Activated naive CD4-positive, alpha-beta T cell treated with anti-CD3 and anti-CD28 coated beads for 36 hours (primary cell): ENCODE measurements at regions not wholly inside any gene's neighbourhood (a gene's known extent, or its start where the extent isn't known, plus 50 kb on each side); places are given as distances from the start of the nearest gene placed in this dataset.
"Not testable (repeated sequence)": the region's sequence is repeated elsewhere in the genome, so short reads cannot be mapped to it uniquely, and the experiment has no call there.

Experiments used
- CTCF ChIA-PET: fragments of 350-600 bp; sonication (Branson Sonifier 250); formaldehyde crosslinking; loops from one replicate; lab custom pipeline; 2021; ENCODE audit warnings: antibody characterized with exemption; lab: Charles Lee
- DNase-seq: peaks from one replicate; pipeline ENCODE4 v3.0.0-alpha.2; 2020
- H3K27ac Mint-ChIP-seq: one replicate; pipeline ENCODE4 v1.8.0; 2021; ENCODE audit warnings: mild to moderate bottlenecking, mixed read lengths
- H3K27me3 Mint-ChIP-seq: one replicate; pipeline ENCODE4 v1.8.0; 2021; ENCODE audit warnings: low read depth, mixed read lengths
- H3K36me3 Mint-ChIP-seq: one replicate; pipeline ENCODE4 v1.8.0; 2021; ENCODE audit warnings: low read depth, mixed read lengths
- H3K4me1 Mint-ChIP-seq: one replicate; pipeline ENCODE4 v1.8.0; 2021; ENCODE audit warnings: low read depth, mixed read lengths
- H3K4me3 Mint-ChIP-seq: one replicate; pipeline ENCODE4 v1.8.0; 2021; ENCODE audit warnings: mild to moderate bottlenecking, moderate library complexity, mixed read lengths
- H3K9me3 Mint-ChIP-seq: one replicate; pipeline ENCODE4 v1.8.0; 2021; ENCODE audit warnings: mixed read lengths
- intact Hi-C: fragments of 100-400 bp; cut with micrococcal nuclease; formaldehyde crosslinking; loops from one replicate; pipeline ENCODE4 v1.15.1; 2023

GRCh38 chr22:22167791-22168189 is 76.8 kb upstream of the VPREB1 start:
- intact Hi-C loops, result no loop called here
- H3K36me3 Mint-ChIP-seq, result no peaks in the 10 kb centered on the region
- H3K4me1 Mint-ChIP-seq, result peaks cover 17% of the 10 kb centered on the region
- H3K4me3 Mint-ChIP-seq, result no peak overlapping the region
- no peaks in the 10 kb centered on the region for H3K27me3 Mint-ChIP-seq
- CTCF ChIA-PET, result interaction anchor here (1.3 to 1.5 kb wide), 3 partner anchors 31 to 68 kb away, joined by 3 to 4 read pairs (median 3); no protein-coding TSS in a partner anchor
- no peak overlapping the region for H3K27ac Mint-ChIP-seq
- DNase-seq, result no peak
- H3K9me3 Mint-ChIP-seq, result no peaks in the 10 kb centered on the region

GRCh38 chr22:22166941-22167713 is 77.5 kb upstream of the VPREB1 start:
- no peak overlapping the region for H3K27ac Mint-ChIP-seq
- H3K4me3 Mint-ChIP-seq, result no peak overlapping the region
- intact Hi-C loops, result no loop called here
- no peak for DNase-seq
- H3K9me3 Mint-ChIP-seq, result no peaks in the 10 kb centered on the region
- CTCF ChIA-PET, result interaction anchor here (1.3 to 1.5 kb wide), 3 partner anchors 31 to 69 kb away, joined by 3 to 4 read pairs (median 3); no protein-coding TSS in a partner anchor
- H3K4me1 Mint-ChIP-seq, result peaks cover 17% of the 10 kb centered on the region
- no peaks in the 10 kb centered on the region for H3K27me3 Mint-ChIP-seq
- no peaks in the 10 kb centered on the region for H3K36me3 Mint-ChIP-seq

GRCh38 chr22:22165936-22166710 is 78.5 kb upstream of the VPREB1 start:
- Mint-ChIP-seq H3K36me3 (no peaks in the 10 kb centered on the region), H3K4me1 (peaks cover 17% of the 10 kb centered on the region), H3K27ac (no peak overlapping the region), H3K27me3 (no peaks in the 10 kb centered on the region), H3K9me3 (no peaks in the 10 kb centered on the region), H3K4me3 (no peak overlapping the region)
- CTCF ChIA-PET, result interaction anchor here (0.7 to 1.3 kb wide), 2 partner anchors 20 to 30 kb away, joined by 3 read pairs; no protein-coding TSS in a partner anchor
- intact Hi-C loops, result no loop called here
- no peak for DNase-seq

- Mint-ChIP-seq H3K4me3 (no peak overlapping the region), H3K9me3 (no peaks in the 10 kb centered on the region), H3K27ac (no peak overlapping the region), H3K27me3 (no peaks in the 10 kb centered on the region), H3K4me1 (peaks cover 11% of the 10 kb centered on the region), H3K36me3 (no peaks in the 10 kb centered on the region)
- CTCF ChIA-PET, result interaction anchor here (0.6 to 1.1 kb wide), 2 partner anchors 36 to 71 kb away, joined by 3 read pairs; no protein-coding TSS in a partner anchor
- DNase-seq, result no peak
- intact Hi-C loops, result no loop called here
These were observed 79.9 kb upstream of the VPREB1 start for GRCh38 chr22:22164541-22165272.

GRCh38 chr22:22161924-22162851 is 82.4 kb upstream of the VPREB1 start:
- CTCF ChIA-PET, result no interaction called here
- Mint-ChIP-seq H3K27ac (no peak overlapping the region), H3K9me3 (no peaks in the 10 kb centered on the region), H3K4me1 (peaks cover under 1% of the 10 kb centered on the region), H3K27me3 (no peaks in the 10 kb centered on the region), H3K4me3 (no peak overlapping the region), H3K36me3 (no peaks in the 10 kb centered on the region)
- intact Hi-C loops, result no loop called here
- no peak for DNase-seq

- H3K36me3 Mint-ChIP-seq, DNase-seq, H3K4me3 Mint-ChIP-seq, H3K9me3 Mint-ChIP-seq, H3K27ac Mint-ChIP-seq, CTCF ChIA-PET, H3K27me3 Mint-ChIP-seq, H3K4me1 Mint-ChIP-seq, intact Hi-C loops: not testable (repeated sequence)
These were observed 83.8 kb upstream of the VPREB1 start for GRCh38 chr22:22160768-22161167.

- peaks cover 7% of the 10 kb centered on the region for H3K4me1 Mint-ChIP-seq
- H3K36me3 Mint-ChIP-seq, result no peaks in the 10 kb centered on the region
- CTCF ChIA-PET, result interaction anchor here (0.5 to 0.8 kb wide), 3 partner anchors 41 to 161 kb away, joined by 3 to 7 read pairs (median 4); no protein-coding TSS in a partner anchor
- DNase-seq, result no peak
- H3K27ac Mint-ChIP-seq, result peak overlapping the region; percentile 1
- intact Hi-C loops, result no loop called here
- no peaks in the 10 kb centered on the region for H3K27me3 Mint-ChIP-seq
- no peaks in the 10 kb centered on the region for H3K9me3 Mint-ChIP-seq
- no peak overlapping the region for H3K4me3 Mint-ChIP-seq
These were observed 85.2 kb upstream of the VPREB1 start for GRCh38 chr22:22159384-22159783.

- peaks cover 7% of the 10 kb centered on the region for H3K4me1 Mint-ChIP-seq
- no peaks in the 10 kb centered on the region for H3K36me3 Mint-ChIP-seq
- intact Hi-C loops, result no loop called here
- H3K27me3 Mint-ChIP-seq, result no peaks in the 10 kb centered on the region
- H3K27ac Mint-ChIP-seq, result no peak overlapping the region
- DNase-seq, result no peak
- no peaks in the 10 kb centered on the region for H3K9me3 Mint-ChIP-seq
- H3K4me3 Mint-ChIP-seq, result no peak overlapping the region
- CTCF ChIA-PET, result interaction anchor here (0.6 to 0.8 kb wide), 2 partner anchors 42 to 99 kb away, joined by 3 to 7 read pairs; no protein-coding TSS in a partner anchor
These were observed 85.6 kb upstream of the VPREB1 start for GRCh38 chr22:22158965-22159364.

GRCh38 chr22:22158207-22158816 is 86.3 kb upstream of the VPREB1 start:
- no peak overlapping the region for H3K4me3 Mint-ChIP-seq
- no peaks in the 10 kb centered on the region for H3K27me3 Mint-ChIP-seq
- no peak overlapping the region for H3K27ac Mint-ChIP-seq
- H3K9me3 Mint-ChIP-seq, result no peaks in the 10 kb centered on the region
- intact Hi-C loops, result no loop called here
- H3K4me1 Mint-ChIP-seq, result peaks cover 7% of the 10 kb centered on the region
- no peak for DNase-seq
- CTCF ChIA-PET, result interaction anchor here (0.7 to 2.5 kb wide), 3 partner anchors 22 to 162 kb away, joined by 3 to 8 read pairs (median 3); no protein-coding TSS in a partner anchor
- no peaks in the 10 kb centered on the region for H3K36me3 Mint-ChIP-seq

GRCh38 chr22:22157348-22157725 is 87.2 kb upstream of the VPREB1 start:
- no peak for DNase-seq
- H3K4me3 Mint-ChIP-seq, result no peak overlapping the region
- H3K9me3 Mint-ChIP-seq, result no peaks in the 10 kb centered on the region
- H3K4me1 Mint-ChIP-seq, result peaks cover 7% of the 10 kb centered on the region
- no peak overlapping the region for H3K27ac Mint-ChIP-seq
- intact Hi-C loops, result loop anchor here (1.0 kb wide), 1 partner anchor 38 kb away; no protein-coding TSS in a partner anchor
- H3K36me3 Mint-ChIP-seq, result no peaks in the 10 kb centered on the region
- H3K27me3 Mint-ChIP-seq, result no peaks in the 10 kb centered on the region
- CTCF ChIA-PET, result interaction anchor here (0.7 to 2.5 kb wide), 12 partner anchors 23 to 163 kb away, joined by 3 to 8 read pairs (median 4); no protein-coding TSS in a partner anchor
